Neuronal stem cell (in vitro differentiated cells): ENCODE measurements at regions not wholly inside any gene's neighbourhood (a gene's known extent, or its start where the extent isn't known, plus 50 kb on each side); places are given as distances from the start of the nearest gene placed in this dataset.

Experiments used
- DNase-seq: peaks from one replicate; pipeline ENCODE4 v3.0.0-alpha.2; 2013; ENCODE audit warnings: low spot score
- H2AFZ ChIP-seq: one replicate; pipeline ENCODE4 v1.6.1; 2013; ENCODE audit warnings: mild to moderate bottlenecking, low read length, inconsistent platforms
- H2AK5ac ChIP-seq: 2 replicates; pipeline ENCODE4 v1.6.1; 2013; ENCODE audit warnings: low read depth, mild to moderate bottlenecking, inconsistent platforms, low read length, moderate library complexity, mixed read lengths
- H2BK120ac ChIP-seq: 2 replicates; pipeline ENCODE4 v1.6.1; 2013; ENCODE audit warnings: low read depth, mild to moderate bottlenecking, inconsistent platforms, low read length, moderate library complexity, mixed read lengths
- H2BK12ac ChIP-seq: one replicate; pipeline ENCODE4 v1.6.1; 2013; ENCODE audit warnings: low read length, inconsistent platforms
- H2BK15ac ChIP-seq: 2 replicates; pipeline ENCODE4 v1.6.1; 2013; ENCODE audit warnings: mild to moderate bottlenecking, low read length, inconsistent platforms, mixed read lengths
- H2BK5ac ChIP-seq: one replicate; pipeline ENCODE4 v1.6.1; 2013; ENCODE audit warnings: inconsistent platforms, mild to moderate bottlenecking, low read length, moderate library complexity
- H3K14ac ChIP-seq: one replicate; pipeline ENCODE4 v1.6.1; 2013; ENCODE audit warnings: low read length, inconsistent platforms
- H3K18ac ChIP-seq: 2 replicates; pipeline ENCODE4 v1.6.1; 2013; ENCODE audit warnings: low read length, inconsistent platforms
- H3K23ac ChIP-seq: 2 replicates; pipeline ENCODE4 v1.6.1; 2013; ENCODE audit warnings: low read depth, mild to moderate bottlenecking, mixed read lengths, low read length, inconsistent platforms; ENCODE audit not compliant: poor library complexity
- H3K27ac ChIP-seq: replicated peaks from 3 replicates; pipeline ENCODE4 v1.5.1; 2013; ENCODE audit warnings: low read length, inconsistent platforms
- H3K27me3 ChIP-seq, 3 experiments: 2 replicates each; pipeline ENCODE4 v1.6.1; 2013; ENCODE audit warnings: low read length in 3 of 3, mild to moderate bottlenecking in 2 of 3, inconsistent platforms in 1 of 3, low read depth in 1 of 3, mixed read lengths in 1 of 3, moderate library complexity in 1 of 3; ENCODE audit not compliant: control insufficient read depth in 3 of 3, insufficient read depth in 3 of 3
- H3K36me3 ChIP-seq, 2 donors: replicated peaks in 1 of 2; 2 replicates each; pipeline ENCODE4 v1.6.1; 2013; ENCODE audit warnings: low read length in 2 of 2; ENCODE audit not compliant: control insufficient read depth in 2 of 2, insufficient read depth in 2 of 2
- H3K4ac ChIP-seq: 2 replicates; pipeline ENCODE4 v1.6.1; 2013; ENCODE audit warnings: inconsistent platforms, mild to moderate bottlenecking, low read length, moderate library complexity
- H3K4me1 ChIP-seq, 2 donors: 1 replicate in 1 of 2; 2 replicates in 1 of 2; pipeline ENCODE4 v1.6.1; 2013; ENCODE audit warnings: low read length in 2 of 2, low read depth in 1 of 2; ENCODE audit not compliant: control insufficient read depth in 2 of 2, insufficient read depth in 1 of 2
- H3K4me2 ChIP-seq: one replicate; pipeline ENCODE4 v1.6.1; 2013; ENCODE audit warnings: mild to moderate bottlenecking, low read length, inconsistent platforms; ENCODE audit not compliant: insufficient read depth, poor library complexity, severe bottlenecking
- H3K4me3 ChIP-seq, 2 donors: 2 replicates each; pipeline ENCODE4 v1.5.1; 2013; ENCODE audit warnings: low read length in 2 of 2, mild to moderate bottlenecking in 2 of 2, inconsistent platforms in 1 of 2, moderate library complexity in 1 of 2
- H3K79me1 ChIP-seq: one replicate; pipeline ENCODE4 v1.6.1; 2013; ENCODE audit warnings: low read depth, mild to moderate bottlenecking, inconsistent platforms, low read length, moderate library complexity
- H3K9ac ChIP-seq: one replicate; pipeline ENCODE4 v1.6.1; 2013; ENCODE audit warnings: mild to moderate bottlenecking, low read depth, low read length, inconsistent platforms; ENCODE audit not compliant: poor library complexity
- H3K9me3 ChIP-seq, 2 donors: replicated peaks in 1 of 2; 2 replicates each; pipeline versions ENCODE3 to v1.6.1; 2013; ENCODE audit warnings: low read length in 2 of 2, mild to moderate bottlenecking in 2 of 2, inconsistent platforms in 1 of 2, low read depth in 1 of 2, mixed read lengths in 1 of 2, moderate library complexity in 1 of 2; ENCODE audit not compliant: control insufficient read depth in 2 of 2, insufficient read depth in 1 of 2
- H4K8ac ChIP-seq: one replicate; pipeline ENCODE4 v1.6.1; 2013; ENCODE audit warnings: low read depth, mild to moderate bottlenecking, inconsistent platforms, low read length, moderate library complexity
- H4K91ac ChIP-seq: one replicate; pipeline ENCODE4 v1.6.1; 2013; ENCODE audit warnings: low read length, low read depth, mild to moderate bottlenecking, inconsistent platforms; ENCODE audit not compliant: poor library complexity
- WGBS, 2 donors: extraction: QIAGEN DNeasy Blood & Tissue Kit; methylation state at CpG; one replicate each; pipeline ENCODE4 v1.1.7; 2013; ENCODE audit warnings: missing lambda C conversion rate in 2 of 2, mixed read lengths in 1 of 2; ENCODE audit not compliant: insufficient read length in 2 of 2, insufficient replicate concordance in 1 of 2; ENCODE audit errors: extremely low coverage in 2 of 2; 5-methylcytosine and 5-hydroxymethylcytosine counted together

GRCh38 chr7:16318463-16318862 is 102.9 kb downstream of the CRPPA start:
- Histone ChIP-seq H3K9me3 (no peaks in the 10 kb centered on the region), H4K91ac (no peak overlapping the region), H3K79me1 (no peaks in the 10 kb centered on the region), H2BK12ac (no peak overlapping the region), H3K4me2 (no peak overlapping the region), H3K27ac (no peak overlapping the region), H2BK15ac (no peak overlapping the region), H3K23ac (no peak overlapping the region), H3K18ac (no peak overlapping the region), H2BK5ac (no peak overlapping the region), H2AFZ (no peak overlapping the region), H3K14ac (no peak overlapping the region), H3K36me3 (no peaks in the 10 kb centered on the region), H3K4me1 (no peaks in the 10 kb centered on the region), H3K27me3 (no peaks in the 10 kb centered on the region), H4K8ac (no peak overlapping the region), H3K9ac (no peak overlapping the region), H3K4ac (no peak overlapping the region), H2AK5ac (no peak overlapping the region), H3K4me3 (no peak overlapping the region), H2BK120ac (no peak overlapping the region)
- DNase-seq = no peak

DNA sequence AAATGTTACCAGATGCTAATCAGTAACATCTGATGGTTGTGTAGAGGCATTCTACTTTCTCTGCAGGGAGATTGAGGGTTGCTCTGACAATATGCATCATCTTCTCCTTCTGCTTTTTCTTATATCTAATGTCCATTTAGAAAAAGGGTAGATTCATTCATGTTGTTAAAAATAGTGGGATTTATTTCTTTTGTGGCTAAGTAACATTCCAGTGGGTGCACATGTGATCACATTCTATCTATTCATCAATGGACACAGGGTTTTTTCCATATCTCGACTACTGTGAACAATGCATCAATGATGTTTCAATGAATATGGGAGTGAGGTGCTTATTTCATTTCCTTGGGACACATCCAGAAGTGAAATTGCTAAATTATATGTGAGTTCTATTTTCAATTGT is 103.9 kb downstream of the CRPPA start:
- H4K8ac ChIP-seq = no peak overlapping the region
- no CpG with 5 or more reads among the region's 1 CpG for WGBS, 2 donors
- H3K14ac ChIP-seq = no peak overlapping the region

GRCh38 chr7:16315280-16315679 is 106.1 kb downstream of the CRPPA start:
- Histone ChIP-seq H3K23ac (no peak overlapping the region), H4K91ac (no peak overlapping the region), H3K27ac (no peak overlapping the region), H3K36me3 (no peaks in the 10 kb centered on the region), H2BK12ac (no peak overlapping the region), H3K4me1 (no peaks in the 10 kb centered on the region), H3K4me3 (no peak overlapping the region), H2BK120ac (no peak overlapping the region), H2BK15ac (no peak overlapping the region), H3K9me3 (no peaks in the 10 kb centered on the region), H2BK5ac (no peak overlapping the region), H3K9ac (no peak overlapping the region), H4K8ac (no peak overlapping the region), H3K79me1 (no peaks in the 10 kb centered on the region), H3K4ac (no peak overlapping the region), H2AK5ac (no peak overlapping the region), H3K4me2 (no peak overlapping the region), H3K18ac (no peak overlapping the region), H2AFZ (no peak overlapping the region), H3K27me3 (no peaks in the 10 kb centered on the region), H3K14ac (no peak overlapping the region)
- no CpG with 5 or more reads among the region's 3 CpGs for WGBS, 2 donors
- no peak for DNase-seq

More for the DNA sequence above, 103.9 kb downstream of the CRPPA start:
- no peak overlapping the region for H2BK15ac ChIP-seq
- H3K27ac ChIP-seq = no peak overlapping the region
- H4K91ac ChIP-seq = no peak overlapping the region
- no peak overlapping the region for H3K23ac ChIP-seq
- H2AFZ ChIP-seq = no peak overlapping the region
- DNase-seq = no peak
- H2BK120ac ChIP-seq = no peak overlapping the region
- no peak overlapping the region for H2BK5ac ChIP-seq
- H2AK5ac ChIP-seq = no peak overlapping the region
- H3K79me1 ChIP-seq = no peaks in the 10 kb centered on the region
- no peak overlapping the region for H3K4me3 ChIP-seq
- no peak overlapping the region for H3K18ac ChIP-seq
- H2BK12ac ChIP-seq = no peak overlapping the region
- H3K9me3 ChIP-seq = no peaks in the 10 kb centered on the region
- H3K9ac ChIP-seq = no peak overlapping the region
- H3K4ac ChIP-seq = no peak overlapping the region
- H3K4me1 ChIP-seq = no peaks in the 10 kb centered on the region
- no peaks in the 10 kb centered on the region for H3K27me3 ChIP-seq
- H3K36me3 ChIP-seq = no peaks in the 10 kb centered on the region
- H3K4me2 ChIP-seq = no peak overlapping the region

DNA sequence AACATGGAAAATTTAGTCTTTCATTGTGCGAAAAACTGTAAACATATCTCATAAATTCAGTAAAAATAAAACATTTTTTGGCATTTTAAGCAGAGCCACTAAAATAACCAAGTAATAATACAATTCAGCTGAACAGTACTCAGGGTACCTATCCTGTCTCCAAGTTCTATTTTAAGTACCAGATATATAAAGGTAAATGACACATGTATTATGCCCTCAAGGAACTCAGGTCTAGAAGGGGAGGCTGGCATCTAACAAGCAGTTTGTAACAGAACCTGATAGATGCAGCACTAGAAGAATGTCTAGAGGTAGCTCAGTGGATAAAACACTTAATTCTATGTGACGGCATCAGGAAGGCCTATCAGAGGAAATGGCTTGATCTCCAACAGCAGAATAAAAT is 112.2 kb downstream of the CRPPA start:
- Histone ChIP-seq H2BK5ac (no peak overlapping the region), H3K4me2 (no peak overlapping the region), H4K8ac (no peak overlapping the region), H2BK12ac (no peak overlapping the region), H3K36me3 (no peaks in the 10 kb centered on the region), H3K27ac (no peak overlapping the region), H3K79me1 (no peaks in the 10 kb centered on the region), H2AFZ (no peak overlapping the region), H4K91ac (no peak overlapping the region), H3K4me3 (no peak overlapping the region), H3K4ac (no peak overlapping the region), H3K18ac (no peak overlapping the region), H3K9ac (no peak overlapping the region), H2AK5ac (no peak overlapping the region), H2BK15ac (no peak overlapping the region), H3K4me1 (no peaks in the 10 kb centered on the region), H2BK120ac (no peak overlapping the region), H3K27me3 (no peaks in the 10 kb centered on the region), H3K23ac (no peak overlapping the region), H3K9me3 (no peaks in the 10 kb centered on the region), H3K14ac (no peak overlapping the region)
- WGBS, 2 donors = no CpG with 5 or more reads among the region's 2 CpGs
- no peak for DNase-seq
